GM18520 (cell line): ENCODE measurements at regions not wholly inside any gene's neighbourhood (a gene's known extent, or its start where the extent isn't known, plus 50 kb on each side); places are given as distances from the start of the nearest gene placed in this dataset.
A peak's percentile ranks its signal among the peaks of the same experiment; 100 is the strongest.
"Not testable (repeated sequence)": the region's sequence is repeated elsewhere in the genome, so short reads cannot be mapped to it uniquely, and the experiment has no call there.

Experiments used
- ATAC-seq: cut with Tn5 transposase; IDR thresholded peaks from one replicate; pipeline ENCODE4 v1.9.1; 2021; ENCODE audit not compliant: unreplicated experiment

DNA sequence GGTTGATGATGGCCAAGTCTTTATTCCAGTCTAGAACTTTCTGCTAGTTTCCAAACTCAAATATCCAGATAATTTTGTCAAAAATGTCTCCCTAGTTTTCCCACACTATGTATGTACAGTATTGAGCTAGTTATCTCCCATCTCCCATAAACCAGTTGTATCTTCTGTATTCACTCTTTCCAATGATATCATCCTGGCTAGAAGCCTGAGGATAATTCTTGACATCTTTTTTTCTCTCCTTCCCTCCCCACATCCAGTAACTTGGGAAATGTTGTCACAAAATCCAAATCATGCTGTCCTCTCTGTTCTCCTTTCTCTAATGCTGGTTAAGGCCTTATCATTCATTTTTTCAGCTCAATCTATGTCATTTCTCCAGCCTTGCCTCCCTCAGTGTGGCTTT lies 553.8 kb upstream of the FANCL start:
- ATAC-seq: no peak

DNA sequence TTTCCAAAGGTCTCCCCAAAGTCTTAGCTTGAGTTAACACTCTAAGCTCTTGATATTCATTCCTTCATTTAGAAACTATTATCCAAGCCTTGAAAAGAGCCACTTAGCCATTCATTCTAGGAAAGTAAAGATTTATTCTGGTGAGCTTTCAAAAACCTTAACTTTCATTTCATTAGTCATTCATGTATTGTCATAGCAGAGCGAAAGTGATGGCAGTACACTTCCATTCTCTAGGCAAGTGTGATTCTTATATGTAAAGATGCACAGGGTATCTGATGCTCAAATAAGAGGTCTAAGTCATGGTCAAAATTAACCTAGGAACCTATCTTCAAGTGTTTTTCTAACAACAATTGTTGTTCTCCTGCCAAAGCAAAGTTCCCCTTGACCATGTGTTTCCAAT lies 553.0 kb upstream of the FANCL start:
- ATAC-seq: no peak

DNA sequence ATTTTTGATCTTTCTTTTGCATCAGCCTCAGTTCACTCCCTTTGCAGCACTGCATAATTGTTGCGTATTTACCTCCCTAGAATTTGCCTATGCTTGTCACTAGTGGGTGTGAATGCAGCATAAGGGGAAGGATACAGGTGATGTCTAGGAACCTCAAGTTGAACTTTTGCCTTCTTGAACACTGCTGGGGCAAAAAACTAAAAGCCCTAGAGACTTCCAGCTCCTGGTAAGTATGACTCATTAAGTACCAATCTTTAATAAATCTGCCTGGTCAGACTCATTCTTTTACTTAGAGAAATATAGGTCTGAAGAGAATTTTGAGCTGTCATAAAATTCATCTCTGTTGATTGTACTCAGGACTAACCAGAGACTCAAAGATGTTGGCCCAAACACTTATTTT lies 547.3 kb upstream of the FANCL start:
- peak; percentile 82 for ATAC-seq

- no peak for ATAC-seq
Measured at GRCh38 chr2:58770846-58771245, 529.7 kb upstream of the FANCL start.

GRCh38 chr2:58769864-58770234 lies 528.7 kb upstream of the FANCL start:
- ATAC-seq: no peak

GRCh38 chr2:58769111-58769863 lies 528.2 kb upstream of the FANCL start:
- ATAC-seq: no peak

DNA sequence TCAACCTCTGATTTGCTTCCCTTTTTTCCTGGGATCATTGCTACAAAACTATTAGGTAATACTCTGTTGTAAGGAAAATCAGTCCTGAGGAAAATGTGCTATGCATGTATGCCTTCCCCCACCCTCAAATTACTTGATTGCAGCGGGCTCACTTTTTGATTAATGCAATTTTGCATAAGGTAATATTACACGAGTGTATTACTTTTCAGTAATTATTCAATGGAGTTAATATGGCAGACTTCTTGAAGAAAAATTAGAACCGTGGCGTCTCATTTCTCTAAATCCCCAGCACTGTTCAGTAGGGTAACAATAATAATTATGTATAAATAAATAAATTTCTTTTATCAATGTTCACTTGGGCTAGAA lies 527.6 kb upstream of the FANCL start:
- ATAC-seq: no peak

- ATAC-seq: no peak
Measured at GRCh38 chr2:58767828-58768714, 526.9 kb upstream of the FANCL start.

DNA sequence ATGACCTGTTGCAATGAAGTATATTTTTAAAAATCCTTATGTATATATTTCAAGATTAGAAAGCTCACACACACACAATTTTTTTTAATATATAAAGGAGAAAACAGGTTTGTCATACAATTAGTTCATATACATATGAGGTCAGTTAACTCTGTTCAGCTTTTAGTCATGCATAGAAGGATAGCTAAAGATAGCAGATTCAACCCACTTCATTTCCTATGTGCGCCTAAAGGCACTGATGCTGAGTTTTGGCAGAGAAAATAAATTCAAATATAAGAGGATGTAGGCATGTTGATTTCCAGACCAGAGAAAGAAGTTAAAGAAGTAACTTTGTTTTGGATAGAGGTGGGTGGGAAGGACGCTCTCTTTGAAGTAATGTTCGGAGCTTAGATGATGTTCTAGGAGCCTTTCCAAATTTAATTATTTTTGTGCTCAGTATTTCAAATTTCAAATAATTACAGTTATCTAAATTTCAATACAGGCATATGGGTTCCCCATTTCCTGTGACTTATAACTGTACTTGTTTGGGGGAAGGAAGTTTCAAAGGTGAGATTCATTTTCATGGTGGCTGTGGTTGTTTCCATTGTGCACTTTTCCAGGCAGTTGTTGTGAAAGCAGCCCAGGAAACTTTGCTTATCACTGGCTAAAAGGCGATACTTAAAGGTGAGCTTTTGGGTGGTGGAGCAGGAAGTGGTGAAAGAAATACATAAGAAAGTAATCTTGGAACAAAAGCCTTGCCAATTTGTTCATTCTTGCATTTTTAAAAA lies 523.4 kb upstream of the FANCL start:
- no peak for ATAC-seq

GRCh38 chr2:58762176-58762781 lies 521.2 kb upstream of the FANCL start:
- ATAC-seq: peak; percentile 51

- ATAC-seq: no peak
Measured at GRCh38 chr2:58757971-58758370, 516.8 kb upstream of the FANCL start.

- no peak for ATAC-seq
Measured at GRCh38 chr2:58756336-58756735, 515.2 kb upstream of the FANCL start.

DNA sequence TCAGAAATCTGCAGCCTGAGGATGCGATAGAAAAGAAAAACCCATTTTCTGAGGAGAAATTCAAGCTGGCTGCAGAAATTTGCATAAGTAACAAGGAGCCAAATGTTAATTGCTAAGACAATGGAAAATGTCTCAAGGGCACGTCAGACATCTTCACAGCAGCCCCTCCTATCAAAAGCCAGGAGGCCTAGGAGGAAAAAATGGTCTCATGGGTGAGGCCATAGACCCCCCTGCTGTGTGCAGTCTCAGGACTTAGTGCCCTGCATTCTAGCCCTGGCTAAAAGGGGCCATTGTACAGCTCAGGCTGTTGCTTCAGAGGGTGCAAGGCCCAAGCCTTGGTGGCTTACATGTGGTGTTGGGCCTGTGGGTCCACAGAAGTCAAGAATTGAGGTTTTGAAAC lies 511.4 kb upstream of the FANCL start:
- ATAC-seq: not testable (repeated sequence)

- ATAC-seq: not testable (repeated sequence)
Measured at GRCh38 chr2:58751676-58752075, 510.6 kb upstream of the FANCL start.

GRCh38 chr2:58749041-58749440 lies 507.9 kb upstream of the FANCL start:
- no peak for ATAC-seq

GRCh38 chr2:58745334-58745733 lies 504.2 kb upstream of the FANCL start:
- not testable (repeated sequence) for ATAC-seq

- ATAC-seq: no peak
Measured at GRCh38 chr2:58740426-58740825, 499.3 kb upstream of the FANCL start.

DNA sequence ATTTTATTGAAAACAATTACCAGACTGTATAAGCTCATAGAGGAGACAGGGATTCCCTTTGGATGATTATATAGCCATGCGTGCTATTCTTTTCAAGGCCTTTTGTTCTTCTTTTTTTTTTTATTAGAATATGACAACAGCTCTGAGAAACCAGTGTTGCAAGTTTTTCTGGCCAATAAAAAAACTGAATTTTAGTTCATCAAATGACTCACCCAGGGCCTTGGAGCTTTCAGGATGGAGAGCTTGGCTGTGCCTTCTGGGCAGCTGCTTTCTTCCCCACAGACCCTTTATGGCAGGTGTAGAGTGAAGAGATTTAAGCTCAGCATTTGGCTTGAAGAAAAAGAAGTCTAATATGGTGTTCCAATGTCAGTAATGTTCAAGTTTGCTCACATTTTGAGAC lies 497.9 kb upstream of the FANCL start:
- no peak for ATAC-seq

GRCh38 chr2:58734365-58734764 lies 493.2 kb upstream of the FANCL start:
- ATAC-seq: no peak

DNA sequence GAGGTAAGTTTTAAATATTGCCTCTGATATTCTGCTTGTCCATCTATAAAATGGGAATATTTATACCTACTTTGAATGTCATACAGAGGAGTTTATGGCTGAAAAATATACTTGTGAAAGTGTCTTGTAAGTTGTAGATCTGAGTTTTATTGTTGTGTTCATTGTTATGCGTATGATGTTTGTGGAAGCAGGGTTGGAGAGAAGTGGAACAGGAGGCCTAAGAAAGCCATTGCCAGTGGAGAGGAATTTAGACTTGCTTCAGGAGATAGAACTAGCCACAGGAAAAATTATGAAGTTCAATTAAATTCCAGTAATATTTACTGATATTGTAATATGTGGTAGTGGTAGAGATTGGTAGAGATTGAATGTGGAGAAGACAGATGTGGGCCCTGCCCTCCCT lies 491.9 kb upstream of the FANCL start:
- no peak for ATAC-seq

GRCh38 chr2:58731488-58731869 lies 490.4 kb upstream of the FANCL start:
- no peak for ATAC-seq
